B cell (primary cell): ENCODE measurements at regions not wholly inside any gene's neighbourhood (a gene's known extent, or its start where the extent isn't known, plus 50 kb on each side); places are given as distances from the start of the nearest gene placed in this dataset.

Experiments used
- ATAC-seq: fragments of 200-7000 bp; cut with Tn5 transposase; one replicate; pipeline ENCODE4 v1.10.0; 2021; ENCODE audit warnings: low read depth, mild to moderate bottlenecking, moderate number of reproducible peaks, moderate library complexity
- CTCF ChIA-PET: fragments of 350-600 bp; sonication (Branson Sonifier 250); formaldehyde crosslinking; loops from one replicate; lab custom pipeline; 2021; ENCODE audit warnings: antibody characterized with exemption, inconsistent platforms; lab: Charles Lee
- POLR2A ChIA-PET: fragments of 350-600 bp; sonication (Branson Sonifier 250); formaldehyde crosslinking; loops from one replicate; lab custom pipeline; 2021; ENCODE audit warnings: antibody characterized with exemption; lab: Charles Lee
- DNase-seq: peaks from one replicate; pipeline ENCODE4 v3.0.0; 2013
- H2AFZ ChIP-seq: 2 replicates; pipeline ENCODE4 v1.6.1; 2012; ENCODE audit warnings: mild to moderate bottlenecking, low read depth, low read length; ENCODE audit not compliant: insufficient read depth, poor library complexity, severe bottlenecking
- H3K27ac ChIP-seq, 2 donors: 1 replicate in 1 of 2; 2 replicates in 1 of 2; pipeline ENCODE4 v1.5.1; 2012 to 2013; ENCODE audit warnings: low read length in 2 of 2, mild to moderate bottlenecking in 2 of 2, moderate library complexity in 1 of 2
- H3K27me3 ChIP-seq, 4 experiments: fragments of 200-600 bp in 1 of 4; sonication (generic) in 1 of 4; replicated peaks in 1 of 4; 1 replicate in 2 of 4; 2 replicates in 2 of 4; pipeline versions ENCODE4 v1.6.1 to v1.7.0; 2013 to 2016; ENCODE audit warnings: low read length in 3 of 4, mild to moderate bottlenecking in 2 of 4, mixed read lengths in 1 of 4, moderate library complexity in 1 of 4; ENCODE audit not compliant: insufficient read depth in 4 of 4, control insufficient read depth in 3 of 4; ENCODE audit errors: control extremely low read depth in 1 of 4
- H3K36me3 ChIP-seq, 2 experiments: replicated peaks in 1 of 2; 1 replicate in 1 of 2; 2 replicates in 1 of 2; pipeline versions ENCODE4 v1.6.1 to v1.7.1; 2013; ENCODE audit warnings: low read length in 1 of 2; ENCODE audit not compliant: insufficient read depth in 2 of 2, control insufficient read depth in 1 of 2; ENCODE audit errors: control extremely low read depth in 1 of 2, extremely low read depth in 1 of 2
- H3K4me1 ChIP-seq, 2 donors: fragments of 200-600 bp in 1 of 2; sonication (generic) in 1 of 2; 1 replicate in 1 of 2; 2 replicates in 1 of 2; pipeline versions ENCODE4 v1.5.1 to v1.6.1; 2013 to 2017; ENCODE audit warnings: low read length in 2 of 2; ENCODE audit not compliant: control insufficient read depth in 2 of 2, insufficient read depth in 2 of 2
- H3K4me2 ChIP-seq: replicated peaks from 2 replicates; pipeline ENCODE3; 2012; ENCODE audit warnings: mild to moderate bottlenecking, low read depth, low read length; ENCODE audit not compliant: poor library complexity, severe bottlenecking
- H3K4me3 ChIP-seq, 5 experiments: fragments of 200-600 bp in 1 of 5; sonication (generic) in 1 of 5; 1 replicate in 3 of 5; 2 replicates in 2 of 5; pipeline versions ENCODE4 v1.5.1 to v1.7.0; 2011 to 2016; ENCODE audit warnings: low read length in 4 of 5, mild to moderate bottlenecking in 4 of 5, low read depth in 2 of 5, control low read depth in 1 of 5, moderate library complexity in 1 of 5; ENCODE audit not compliant: insufficient read depth in 1 of 5; ENCODE audit errors: control extremely low read depth in 1 of 5, extremely low read depth in 1 of 5
- H3K79me2 ChIP-seq: fragments of 200-600 bp; sonication (generic); one replicate; pipeline ENCODE4 v1.6.0; 2016; ENCODE audit warnings: low read length; ENCODE audit not compliant: control insufficient read depth, insufficient read depth
- H3K9ac ChIP-seq: fragments of 200-600 bp; sonication (generic); 2 replicates; pipeline ENCODE4 v1.6.1; 2017; ENCODE audit warnings: mild to moderate bottlenecking, low read length, moderate library complexity
- H3K9me3 ChIP-seq, 3 donors: one replicate each; pipeline versions ENCODE4 v1.6.1 to v1.7.1; 2013; ENCODE audit warnings: low read length in 2 of 3; ENCODE audit not compliant: control insufficient read depth in 2 of 3, insufficient read depth in 1 of 3; ENCODE audit errors: control extremely low read depth in 1 of 3
- H4K20me1 ChIP-seq: 2 replicates; pipeline ENCODE4 v1.6.0; 2012; ENCODE audit warnings: mild to moderate bottlenecking, low read length; ENCODE audit not compliant: insufficient read depth, control insufficient read depth, poor library complexity, severe bottlenecking
- H3K27ac Mint-ChIP-seq: one replicate; pipeline ENCODE4 v1.8.0; 2021; ENCODE audit warnings: mixed read lengths
- H3K27me3 Mint-ChIP-seq: one replicate; pipeline ENCODE4 v1.8.0; 2021; ENCODE audit warnings: mixed read lengths
- H3K4me1 Mint-ChIP-seq: one replicate; pipeline ENCODE4 v1.8.0; 2021; ENCODE audit warnings: mixed read lengths
- H3K4me3 Mint-ChIP-seq: one replicate; pipeline ENCODE4 v1.8.0; 2021; ENCODE audit warnings: mixed read lengths
- H3K9me3 Mint-ChIP-seq: one replicate; pipeline ENCODE4 v1.8.0; 2022; ENCODE audit warnings: mixed read lengths; ENCODE audit not compliant: insufficient read depth
- CTCF ChIP-seq: fragments of 200-600 bp; IDR thresholded peaks from one replicate; pipeline ENCODE4 v1.8.0; 2022; ENCODE audit warnings: antibody characterized with exemption, mild to moderate bottlenecking
- EZH2 ChIP-seq: IDR thresholded peaks from 2 replicates; pipeline ENCODE4 v1.6.1; 2012; ENCODE audit warnings: borderline replicate concordance, low read depth, mild to moderate bottlenecking, moderate library complexity, low read length; ENCODE audit not compliant: insufficient read depth, poor library complexity, severe bottlenecking
- WGBS: methylation state at CpG from one replicate; pipeline ENCODE4 v1.1.5; 2013; ENCODE audit warnings: missing lambda C conversion rate; ENCODE audit not compliant: insufficient coverage; 5-methylcytosine and 5-hydroxymethylcytosine counted together
- intact Hi-C: fragments of 100-400 bp; cut with micrococcal nuclease; formaldehyde crosslinking; loops from one replicate; pipeline ENCODE4 v1.10.0; 2022

DNA sequence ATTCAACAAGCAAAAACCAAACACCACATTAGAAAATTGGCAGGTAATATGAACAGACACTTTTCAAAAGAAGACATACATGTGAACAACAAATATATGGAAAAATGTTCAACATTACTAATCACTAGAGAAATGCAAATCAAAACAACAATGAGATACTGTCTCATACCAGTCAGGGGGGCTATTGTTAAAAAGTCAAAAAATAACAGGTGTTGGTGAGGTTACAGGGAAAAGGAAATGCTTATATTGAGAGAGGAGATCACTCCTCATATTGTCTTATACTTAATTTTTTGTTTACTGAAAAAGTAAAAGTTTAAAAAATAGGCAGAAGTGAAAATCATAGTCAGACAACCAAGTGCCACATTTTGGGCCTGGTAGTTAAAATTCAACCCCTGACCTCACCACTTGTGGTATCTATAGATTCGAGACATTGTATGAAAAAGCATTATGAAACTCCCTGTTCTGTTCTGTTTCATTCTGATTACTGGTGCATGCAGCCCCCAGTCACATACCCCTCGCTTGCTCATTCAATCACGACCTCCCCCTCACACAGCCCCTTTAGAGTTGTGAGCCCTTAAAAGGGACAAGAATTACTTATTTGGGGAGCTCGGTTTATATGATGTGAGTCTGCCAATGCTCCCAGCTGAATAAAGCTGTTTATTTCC lies 153.7 kb upstream of the FGF16 start:
- ATAC-seq: no peak
- no peak overlapping the region for H3K4me3 ChIP-seq
- no peak overlapping the region for H3K4me3 Mint-ChIP-seq
- no peak overlapping the region for H3K27ac ChIP-seq
- no peak overlapping the region for H2AFZ ChIP-seq
- ChIA-PET CTCF (no interaction called here), POLR2A (no interaction called here)
- H3K9me3 Mint-ChIP-seq: no peaks in the 10 kb centered on the region
- TF ChIP-seq EZH2 (no peak), CTCF (no peak)
- H3K9me3 ChIP-seq: peaks cover 0 to 12% (median 1%) of the 10 kb centered on the region in 3 donors
- H4K20me1 ChIP-seq: no peaks in the 10 kb centered on the region
- no peaks in the 10 kb centered on the region for H3K4me1 ChIP-seq
- H3K27me3 ChIP-seq: no peaks in the 10 kb centered on the region
- no peak overlapping the region for H3K4me2 ChIP-seq
- no CpG with 5 or more reads among the region's 4 CpGs for WGBS
- H3K79me2 ChIP-seq: no peaks in the 10 kb centered on the region
- DNase-seq: no peak
- H3K27ac Mint-ChIP-seq: no peak overlapping the region
- H3K27me3 Mint-ChIP-seq: no peaks in the 10 kb centered on the region
- intact Hi-C loops: no loop called here
- no peaks in the 10 kb centered on the region for H3K4me1 Mint-ChIP-seq
- H3K9ac ChIP-seq: no peak overlapping the region
- no peaks in the 10 kb centered on the region for H3K36me3 ChIP-seq

DNA sequence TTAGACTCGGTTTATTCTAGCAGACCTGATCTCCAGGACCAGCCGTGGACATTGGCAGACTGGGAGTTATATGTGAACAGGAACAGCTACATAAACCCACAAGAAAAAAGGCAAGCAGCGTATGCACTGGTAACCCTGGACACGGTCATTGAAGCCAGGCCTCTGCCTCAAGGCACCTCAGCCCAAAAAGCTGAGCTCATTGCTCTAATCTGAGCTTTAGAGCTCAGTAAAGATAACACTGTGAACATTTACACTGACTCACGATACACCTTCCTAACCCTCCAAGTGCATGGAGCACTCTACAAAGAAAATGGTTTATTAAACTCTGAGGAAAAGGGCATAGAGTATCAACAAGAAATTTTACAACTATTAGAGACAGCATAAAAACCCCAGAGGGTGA lies 148.9 kb upstream of the FGF16 start:
- WGBS: no CpG with 5 or more reads among the region's 5 CpGs
- CTCF ChIA-PET: no interaction called here
- intact Hi-C loops: no loop called here
- DNase-seq (no peak), ATAC-seq (no peak)
- no peaks in the 10 kb centered on the region for H3K27me3 ChIP-seq
- Mint-ChIP-seq H3K4me1 (no peaks in the 10 kb centered on the region), H3K27me3 (no peaks in the 10 kb centered on the region), H3K27ac (no peak overlapping the region), H3K9me3 (peaks cover 2% of the 10 kb centered on the region), H3K4me3 (no peak overlapping the region)
- POLR2A ChIA-PET: no interaction called here
- TF ChIP-seq EZH2: no peak
- no peak for TF ChIP-seq CTCF
- H3K9ac ChIP-seq: no peak overlapping the region
- no peaks in the 10 kb centered on the region for H3K79me2 ChIP-seq
- no peaks in the 10 kb centered on the region for H4K20me1 ChIP-seq
- no peaks in the 10 kb centered on the region for H3K36me3 ChIP-seq
- H3K9me3 ChIP-seq: peaks cover 0 to 12% (median 0%) of the 10 kb centered on the region in 3 donors
- H2AFZ ChIP-seq: no peak overlapping the region
- no peak overlapping the region for H3K4me2 ChIP-seq
- H3K4me1 ChIP-seq: no peaks in the 10 kb centered on the region
- no peak overlapping the region for H3K27ac ChIP-seq
- H3K4me3 ChIP-seq: no peak overlapping the region
